NCI-H82 (cell line): ENCODE measurements at regions not wholly inside any gene's neighbourhood (a gene's known extent, or its start where the extent isn't known, plus 50 kb on each side); places are given as distances from the start of the nearest gene placed in this dataset.

Experiments used
- DNase-seq: peaks from one replicate; lab custom pipeline; 2025; lab: John Stamatoyannopoulos, UW

DNA sequence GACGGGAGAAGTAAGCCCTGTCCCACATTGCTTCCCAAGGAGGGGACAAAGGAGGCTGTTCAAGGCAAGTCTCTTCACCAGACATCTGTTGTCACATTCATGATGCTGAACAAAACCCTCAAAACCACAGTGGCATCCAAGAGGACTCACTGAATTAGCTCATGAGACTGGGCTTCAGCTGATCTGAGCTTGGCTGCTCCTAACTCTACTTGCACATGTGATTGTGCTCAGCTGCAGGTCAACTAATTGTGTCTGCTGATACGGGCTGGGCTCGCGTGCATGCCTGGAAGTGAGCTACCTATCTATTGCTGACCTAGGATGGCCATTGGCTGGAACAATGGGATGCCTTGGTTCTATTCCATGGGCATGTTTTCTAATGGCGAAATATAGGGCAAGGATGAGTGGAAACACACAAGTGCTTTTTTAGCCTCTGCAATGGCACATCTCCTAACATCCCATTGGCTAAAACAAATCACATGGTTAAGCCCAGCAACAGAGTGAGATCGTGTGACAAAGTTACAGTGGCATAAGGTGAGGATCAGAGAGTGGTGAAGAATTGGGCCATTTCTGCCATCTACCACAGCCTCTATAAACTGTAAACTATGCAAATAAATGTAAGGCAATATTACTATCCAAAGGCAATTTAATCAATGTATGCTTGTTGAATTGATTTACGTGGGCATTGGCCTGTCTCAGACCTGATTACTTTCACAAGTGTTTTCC lies 52.9 kb upstream of the CAPN13 start:
- DNase-seq: peak; percentile 6
